ENCODE measurements at regions not wholly inside any gene's neighbourhood (a gene's known extent, or its start where the extent isn't known, plus 50 kb on each side); places are given as distances from the start of the nearest gene placed in this dataset.
"Not testable (repeated sequence)": the region's sequence is repeated elsewhere in the genome, so short reads cannot be mapped to it uniquely, and the experiment has no call there.

DNA sequence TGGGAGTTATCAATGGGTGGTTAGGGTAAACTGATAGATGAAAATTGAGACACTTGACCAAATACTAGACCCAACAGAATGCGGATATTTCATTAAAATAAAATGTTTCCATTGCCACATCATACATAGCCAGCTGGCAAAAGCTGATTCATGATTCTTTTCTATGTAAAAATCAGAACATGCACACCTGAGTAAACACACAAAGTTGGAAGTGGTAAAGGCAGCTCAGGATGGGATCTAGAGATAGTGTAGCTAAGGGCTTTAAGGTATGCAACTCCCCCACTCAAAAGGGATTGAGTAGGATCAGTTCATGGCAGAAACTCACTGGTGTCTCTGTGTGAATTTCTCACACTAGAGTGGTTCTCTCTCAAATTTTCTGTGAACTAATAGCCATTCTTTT lies 541.1 kb upstream of the GRAMD2B start:
- POLR2A ChIA-PET: no interaction called here
- no peak for DNase-seq
- Mint-ChIP-seq H3K4me1 (ENCODE audit: low read depth) (no peaks in the 10 kb centered on the region), H3K9me3 (ENCODE audit: insufficient read depth) (no peaks in the 10 kb centered on the region), H3K27me3 (ENCODE audit: low read depth) (no peaks in the 10 kb centered on the region), H3K36me3 (ENCODE audit: low read depth) (no peaks in the 10 kb centered on the region), H3K4me3 (no peak overlapping the region), H3K27ac (no peak overlapping the region)
- no peak for ATAC-seq
- CTCF ChIA-PET: no interaction called here

DNA sequence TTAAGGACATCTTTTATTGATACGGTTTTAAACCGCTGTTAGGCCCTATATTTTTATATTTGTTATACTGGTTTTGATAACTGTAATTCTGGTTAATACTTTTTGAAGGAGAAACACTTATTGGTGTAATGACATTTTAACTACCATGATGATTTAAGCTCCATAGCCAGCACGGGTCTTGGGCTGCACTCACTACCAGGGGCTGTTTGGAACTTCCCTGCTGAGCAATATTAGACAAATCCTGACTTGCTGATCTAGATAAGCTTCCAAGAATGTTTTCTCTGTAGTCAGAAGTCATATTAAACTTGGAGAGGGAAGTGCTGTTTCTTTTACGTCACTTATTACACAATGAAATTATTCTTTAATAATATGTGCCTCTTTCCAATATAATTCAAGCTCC lies 540.0 kb upstream of the GRAMD2B start:
- no peaks in the 10 kb centered on the region for H3K36me3 Mint-ChIP-seq (ENCODE audit: low read depth)
- no peak overlapping the region for H3K4me3 Mint-ChIP-seq
- no peak for DNase-seq
- no peak for ATAC-seq
- no peak overlapping the region for H3K27ac Mint-ChIP-seq
- no peaks in the 10 kb centered on the region for H3K27me3 Mint-ChIP-seq (ENCODE audit: low read depth)
- POLR2A ChIA-PET: no interaction called here
- CTCF ChIA-PET: no interaction called here
- no peaks in the 10 kb centered on the region for H3K4me1 Mint-ChIP-seq (ENCODE audit: low read depth)
- no peaks in the 10 kb centered on the region for H3K9me3 Mint-ChIP-seq (ENCODE audit: insufficient read depth)

GRCh38 chr5:125888358-125888757 lies 534.9 kb upstream of the GRAMD2B start:
- no peaks in the 10 kb centered on the region for H3K4me1 Mint-ChIP-seq (ENCODE audit: low read depth)
- DNase-seq (no peak), ATAC-seq (no peak)
- H3K27ac Mint-ChIP-seq: no peak overlapping the region
- H3K36me3 Mint-ChIP-seq (ENCODE audit: low read depth): no peaks in the 10 kb centered on the region
- no peaks in the 10 kb centered on the region for H3K27me3 Mint-ChIP-seq (ENCODE audit: low read depth)
- H3K9me3 Mint-ChIP-seq (ENCODE audit: insufficient read depth): no peaks in the 10 kb centered on the region
- CTCF ChIA-PET: no interaction called here
- no peak overlapping the region for H3K4me3 Mint-ChIP-seq
- POLR2A ChIA-PET: no interaction called here

DNA sequence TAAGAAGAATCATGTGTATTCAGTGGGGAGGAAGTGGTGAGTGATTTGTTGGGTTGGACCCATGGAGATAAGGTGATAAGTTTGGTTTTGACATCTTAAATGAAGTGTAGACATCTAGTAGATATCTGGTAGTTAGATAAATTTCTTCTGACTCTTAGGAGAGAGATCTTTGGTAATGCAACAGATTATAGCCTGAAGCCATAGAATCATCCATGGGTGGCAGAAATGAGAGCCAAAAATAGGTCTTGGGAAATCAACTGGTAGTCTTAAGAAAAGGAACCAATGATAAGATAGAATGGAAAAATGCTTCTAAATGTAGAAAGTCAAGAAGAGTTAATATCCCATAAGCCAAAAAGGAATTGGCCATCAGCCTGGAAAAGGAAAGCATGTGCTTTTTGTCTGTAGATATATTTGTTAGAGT lies 532.7 kb upstream of the GRAMD2B start:
- ChIA-PET POLR2A (no interaction called here), CTCF (no interaction called here)
- no peaks in the 10 kb centered on the region for H3K36me3 Mint-ChIP-seq (ENCODE audit: low read depth)
- no peak for ATAC-seq
- H3K27me3 Mint-ChIP-seq (ENCODE audit: low read depth): no peaks in the 10 kb centered on the region
- H3K9me3 Mint-ChIP-seq (ENCODE audit: insufficient read depth): no peaks in the 10 kb centered on the region
- no peak overlapping the region for H3K27ac Mint-ChIP-seq
- H3K4me1 Mint-ChIP-seq (ENCODE audit: low read depth): no peaks in the 10 kb centered on the region
- H3K4me3 Mint-ChIP-seq: no peak overlapping the region
- no peak for DNase-seq

DNA sequence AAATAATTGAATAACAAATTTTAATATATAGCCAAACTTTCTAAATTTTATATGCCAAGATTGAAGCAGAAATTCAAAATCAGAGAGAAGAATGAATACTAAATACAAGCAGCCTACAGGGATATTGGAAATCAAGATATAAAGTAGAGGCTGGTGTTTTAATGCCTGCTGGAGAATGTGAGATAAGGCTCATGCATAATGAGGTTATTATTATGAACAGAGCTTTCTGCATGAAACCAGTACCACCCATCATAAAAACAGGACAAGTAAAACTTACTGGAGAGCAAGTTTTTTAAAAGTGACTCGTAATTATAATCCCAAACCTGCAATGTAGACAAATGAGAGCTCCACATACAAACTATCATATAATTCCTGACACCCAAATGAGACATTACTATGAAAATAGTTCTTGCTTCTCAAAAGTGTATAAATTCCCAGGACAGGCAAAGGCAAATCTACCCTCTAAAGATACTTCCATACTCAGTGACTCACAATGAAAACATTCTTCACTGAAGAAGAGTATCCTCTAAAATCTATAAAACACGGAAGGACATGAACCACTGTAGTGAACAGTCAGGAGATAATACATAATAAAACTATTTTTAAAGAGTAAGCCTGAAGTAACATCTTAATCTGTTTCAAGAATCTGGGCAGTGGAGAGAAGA lies 532.0 kb upstream of the GRAMD2B start:
- H3K9me3 Mint-ChIP-seq (ENCODE audit: insufficient read depth): no peaks in the 10 kb centered on the region
- no peak overlapping the region for H3K27ac Mint-ChIP-seq
- no peaks in the 10 kb centered on the region for H3K27me3 Mint-ChIP-seq (ENCODE audit: low read depth)
- no peak overlapping the region for H3K4me3 Mint-ChIP-seq
- H3K4me1 Mint-ChIP-seq (ENCODE audit: low read depth): no peaks in the 10 kb centered on the region
- ATAC-seq (no peak), DNase-seq (no peak)
- POLR2A ChIA-PET: no interaction called here
- CTCF ChIA-PET: no interaction called here
- no peaks in the 10 kb centered on the region for H3K36me3 Mint-ChIP-seq (ENCODE audit: low read depth)

GRCh38 chr5:125894383-125894782 lies 528.8 kb upstream of the GRAMD2B start:
- Mint-ChIP-seq H3K27ac (no peak overlapping the region), H3K4me1 (ENCODE audit: low read depth) (no peaks in the 10 kb centered on the region)

GRCh38 chr5:125896368-125896767 lies 526.8 kb upstream of the GRAMD2B start:
- no peak for ATAC-seq
- POLR2A ChIA-PET: no interaction called here

More at GRCh38 chr5:125894383-125894782, 528.8 kb upstream of the GRAMD2B start:
- Mint-ChIP-seq H3K36me3 (ENCODE audit: low read depth) (no peaks in the 10 kb centered on the region), H3K4me3 (no peak overlapping the region), H3K27me3 (ENCODE audit: low read depth) (no peaks in the 10 kb centered on the region), H3K9me3 (ENCODE audit: insufficient read depth) (no peaks in the 10 kb centered on the region)
- ChIA-PET POLR2A (no interaction called here), CTCF (no interaction called here)
- no peak for DNase-seq
- ATAC-seq: no peak

DNA sequence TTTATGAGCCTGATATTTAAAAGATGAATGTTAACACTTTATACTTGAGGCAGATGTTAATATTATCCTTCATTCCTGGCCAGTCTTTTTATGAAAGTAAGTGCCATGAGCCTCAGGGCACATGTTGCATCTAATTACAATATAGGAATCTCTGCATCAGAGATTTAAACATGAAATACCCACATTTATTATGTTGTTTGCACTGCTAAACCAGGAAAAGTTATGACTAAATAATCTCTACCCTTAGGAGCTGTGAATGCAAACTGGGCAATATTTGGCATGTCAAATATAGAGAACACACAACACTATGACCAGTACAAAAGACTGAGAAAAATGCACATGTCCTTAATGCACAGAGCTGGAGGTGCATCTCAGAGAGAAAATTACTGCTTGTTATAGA lies 526.1 kb upstream of the GRAMD2B start:
- CTCF ChIA-PET: no interaction called here

More at GRCh38 chr5:125896368-125896767, 526.8 kb upstream of the GRAMD2B start:
- Mint-ChIP-seq H3K4me1 (ENCODE audit: low read depth) (no peaks in the 10 kb centered on the region), H3K36me3 (ENCODE audit: low read depth) (no peaks in the 10 kb centered on the region), H3K4me3 (no peak overlapping the region), H3K27ac (no peak overlapping the region), H3K27me3 (ENCODE audit: low read depth) (no peaks in the 10 kb centered on the region), H3K9me3 (ENCODE audit: insufficient read depth) (no peaks in the 10 kb centered on the region)
- DNase-seq: no peak
- CTCF ChIA-PET: no interaction called here

DNA sequence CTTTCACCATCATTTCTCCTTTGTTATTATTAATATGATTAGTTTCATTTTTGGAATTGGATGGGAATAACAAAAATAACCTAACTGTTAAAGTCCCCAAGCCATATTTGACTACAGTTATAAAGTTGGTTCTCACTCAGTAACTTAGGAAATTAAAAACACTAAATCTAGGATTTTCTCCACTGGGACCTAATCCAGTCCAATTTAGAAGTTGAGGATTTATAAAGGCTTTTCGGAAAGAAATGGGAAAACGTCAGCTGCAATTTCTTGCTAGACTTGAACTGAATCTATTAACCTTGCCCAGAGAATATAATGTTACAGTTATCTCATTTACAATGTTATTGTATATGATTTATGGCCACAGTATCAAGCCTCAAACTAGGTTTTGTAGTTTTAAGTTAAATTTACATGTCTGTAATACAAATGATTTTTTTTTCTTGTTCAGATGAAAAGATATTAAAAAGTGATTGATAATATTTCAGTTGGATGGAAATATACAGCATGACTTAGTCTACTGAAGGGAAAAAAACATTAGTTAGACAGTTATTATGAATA lies 524.3 kb upstream of the GRAMD2B start:
- H3K27me3 Mint-ChIP-seq (ENCODE audit: low read depth): no peaks in the 10 kb centered on the region
- no peak for DNase-seq
- no peak overlapping the region for H3K4me3 Mint-ChIP-seq
- no peak for ATAC-seq
- no peaks in the 10 kb centered on the region for H3K4me1 Mint-ChIP-seq (ENCODE audit: low read depth)
- no peaks in the 10 kb centered on the region for H3K36me3 Mint-ChIP-seq (ENCODE audit: low read depth)
- no peak overlapping the region for H3K27ac Mint-ChIP-seq
- CTCF ChIA-PET: no interaction called here
- peaks cover 5% of the 10 kb centered on the region for H3K9me3 Mint-ChIP-seq (ENCODE audit: insufficient read depth)
- POLR2A ChIA-PET: no interaction called here

More for the DNA sequence above, 526.1 kb upstream of the GRAMD2B start:
- H3K27me3 Mint-ChIP-seq (ENCODE audit: low read depth): no peaks in the 10 kb centered on the region
- ATAC-seq: no peak
- no peak overlapping the region for H3K4me3 Mint-ChIP-seq
- H3K9me3 Mint-ChIP-seq (ENCODE audit: insufficient read depth): peaks cover 4% of the 10 kb centered on the region
- POLR2A ChIA-PET: no interaction called here
- H3K4me1 Mint-ChIP-seq (ENCODE audit: low read depth): no peaks in the 10 kb centered on the region
- DNase-seq: no peak
- H3K36me3 Mint-ChIP-seq (ENCODE audit: low read depth): no peaks in the 10 kb centered on the region
- H3K27ac Mint-ChIP-seq: no peak overlapping the region

- Mint-ChIP-seq H3K4me3 (no peak overlapping the region), H3K36me3 (ENCODE audit: low read depth) (no peaks in the 10 kb centered on the region), H3K27ac (no peak overlapping the region), H3K9me3 (ENCODE audit: insufficient read depth) (peaks cover 18% of the 10 kb centered on the region), H3K4me1 (ENCODE audit: low read depth) (no peaks in the 10 kb centered on the region), H3K27me3 (ENCODE audit: low read depth) (no peaks in the 10 kb centered on the region)
- DNase-seq: no peak
- CTCF ChIA-PET: no interaction called here
- POLR2A ChIA-PET: no interaction called here
- ATAC-seq: no peak
Measured at GRCh38 chr5:125912028-125912427, 511.2 kb upstream of the GRAMD2B start.

DNA sequence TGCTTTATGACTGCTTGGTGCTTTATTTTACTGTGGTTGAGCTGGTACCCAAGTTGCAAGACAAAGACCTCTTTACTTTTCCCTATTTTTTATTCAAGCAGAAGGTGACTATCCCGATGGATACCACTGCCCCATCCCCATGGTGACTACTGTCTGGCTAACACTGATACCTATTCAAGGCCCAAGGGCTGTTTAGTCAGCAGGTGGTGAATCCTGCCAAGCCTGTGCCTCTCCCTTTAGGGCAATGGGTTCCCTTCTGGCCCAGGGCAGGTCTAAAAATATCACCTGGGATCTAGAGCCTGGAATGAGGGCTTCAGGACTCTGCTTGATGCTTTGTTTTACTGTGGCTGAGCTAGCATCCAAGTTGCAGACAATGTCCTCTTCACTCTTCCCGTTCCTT lies 510.0 kb upstream of the GRAMD2B start:
- H3K4me3 Mint-ChIP-seq: no peak overlapping the region
- H3K4me1 Mint-ChIP-seq (ENCODE audit: low read depth): no peaks in the 10 kb centered on the region
- ChIA-PET CTCF (no interaction called here), POLR2A (no interaction called here)
- H3K27ac Mint-ChIP-seq: no peak overlapping the region
- peaks cover 18% of the 10 kb centered on the region for H3K9me3 Mint-ChIP-seq (ENCODE audit: insufficient read depth)
- no peaks in the 10 kb centered on the region for H3K36me3 Mint-ChIP-seq (ENCODE audit: low read depth)
- DNase-seq (no peak), ATAC-seq (no peak)
- no peaks in the 10 kb centered on the region for H3K27me3 Mint-ChIP-seq (ENCODE audit: low read depth)

DNA sequence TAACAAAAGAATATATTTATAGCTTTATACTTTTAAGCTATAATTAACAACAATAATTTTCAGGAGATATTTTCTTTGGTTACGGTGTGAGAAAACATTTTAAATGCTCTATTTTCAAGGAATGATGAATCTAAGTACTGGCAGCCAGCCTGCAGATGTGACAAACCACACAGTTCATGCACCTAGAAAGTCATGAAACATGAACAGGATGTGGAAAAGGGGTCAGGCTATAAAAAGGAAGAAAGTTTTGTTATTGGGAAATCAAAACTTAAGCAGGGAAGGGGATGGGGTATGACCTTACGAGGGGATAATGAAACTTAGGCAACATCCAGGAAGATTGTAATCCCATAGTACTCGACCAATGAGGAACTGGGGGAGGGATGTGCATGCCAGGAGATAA lies 508.7 kb upstream of the GRAMD2B start:
- Mint-ChIP-seq H3K27me3 (ENCODE audit: low read depth) (no peaks in the 10 kb centered on the region), H3K4me1 (ENCODE audit: low read depth) (no peaks in the 10 kb centered on the region), H3K4me3 (no peak overlapping the region), H3K9me3 (ENCODE audit: insufficient read depth) (peaks cover 18% of the 10 kb centered on the region), H3K36me3 (ENCODE audit: low read depth) (no peaks in the 10 kb centered on the region), H3K27ac (no peak overlapping the region)
- CTCF ChIA-PET: no interaction called here
- POLR2A ChIA-PET: no interaction called here
- no peak for DNase-seq
- no peak for ATAC-seq

GRCh38 chr5:125923958-125924357 lies 499.3 kb upstream of the GRAMD2B start:
- H3K4me3 Mint-ChIP-seq; POLR2A ChIA-PET; CTCF ChIA-PET; H3K36me3 Mint-ChIP-seq (ENCODE audit: low read depth); ATAC-seq; DNase-seq; H3K27me3 Mint-ChIP-seq (ENCODE audit: low read depth); H3K9me3 Mint-ChIP-seq (ENCODE audit: insufficient read depth); H3K4me1 Mint-ChIP-seq (ENCODE audit: low read depth); H3K27ac Mint-ChIP-seq: not testable (repeated sequence)
